Choroid plexus epithelial cell (primary cell): ENCODE measurements at regions not wholly inside any gene's neighbourhood (a gene's known extent, or its start where the extent isn't known, plus 50 kb on each side); places are given as distances from the start of the nearest gene placed in this dataset.

Source experiments
- DNase-seq: peaks from one replicate; pipeline ENCODE4 v3.0.0-alpha.2; 2010; ENCODE audit warnings: low read depth
- H3K4me3 ChIP-seq: 2 replicates; pipeline ENCODE4 v1.5.1; 2011; ENCODE audit warnings: low read depth, mild to moderate bottlenecking, control low read depth, low read length, moderate library complexity
- TF ChIP-seq, protein P1 (sequence below): conservative IDR thresholded peaks from 2 replicates; pipeline ENCODE4 v1.5.1; 2011; ENCODE audit warnings: low read depth, mild to moderate bottlenecking, control low read depth, inconsistent platforms, low read length, moderate library complexity

DNA sequence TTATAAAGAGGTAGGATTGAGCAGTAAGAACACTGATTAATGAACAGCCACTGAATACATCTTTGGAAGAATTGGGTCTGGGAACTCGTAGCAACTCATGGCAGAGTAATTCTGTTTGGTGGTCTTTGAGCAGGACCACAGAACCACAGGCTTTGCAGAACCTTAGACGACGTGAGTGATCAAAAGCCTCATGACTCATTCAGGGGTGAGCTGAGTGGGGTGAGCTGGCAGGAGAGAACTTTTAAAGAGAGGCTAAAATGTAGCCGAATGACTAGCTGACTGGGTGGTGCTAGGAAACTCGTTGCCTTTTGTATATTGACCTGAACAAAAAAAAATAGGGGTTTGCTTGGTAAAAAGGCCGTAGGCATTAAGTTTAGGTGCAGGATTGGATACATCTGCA, 313.8 kb downstream of the TGFB2 start:
- no peak overlapping the region for H3K4me3 ChIP-seq
- TF ChIP-seq, protein P1, sequence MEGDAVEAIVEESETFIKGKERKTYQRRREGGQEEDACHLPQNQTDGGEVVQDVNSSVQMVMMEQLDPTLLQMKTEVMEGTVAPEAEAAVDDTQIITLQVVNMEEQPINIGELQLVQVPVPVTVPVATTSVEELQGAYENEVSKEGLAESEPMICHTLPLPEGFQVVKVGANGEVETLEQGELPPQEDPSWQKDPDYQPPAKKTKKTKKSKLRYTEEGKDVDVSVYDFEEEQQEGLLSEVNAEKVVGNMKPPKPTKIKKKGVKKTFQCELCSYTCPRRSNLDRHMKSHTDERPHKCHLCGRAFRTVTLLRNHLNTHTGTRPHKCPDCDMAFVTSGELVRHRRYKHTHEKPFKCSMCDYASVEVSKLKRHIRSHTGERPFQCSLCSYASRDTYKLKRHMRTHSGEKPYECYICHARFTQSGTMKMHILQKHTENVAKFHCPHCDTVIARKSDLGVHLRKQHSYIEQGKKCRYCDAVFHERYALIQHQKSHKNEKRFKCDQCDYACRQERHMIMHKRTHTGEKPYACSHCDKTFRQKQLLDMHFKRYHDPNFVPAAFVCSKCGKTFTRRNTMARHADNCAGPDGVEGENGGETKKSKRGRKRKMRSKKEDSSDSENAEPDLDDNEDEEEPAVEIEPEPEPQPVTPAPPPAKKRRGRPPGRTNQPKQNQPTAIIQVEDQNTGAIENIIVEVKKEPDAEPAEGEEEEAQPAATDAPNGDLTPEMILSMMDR: no peak
- DNase-seq: peak; percentile 78

DNA sequence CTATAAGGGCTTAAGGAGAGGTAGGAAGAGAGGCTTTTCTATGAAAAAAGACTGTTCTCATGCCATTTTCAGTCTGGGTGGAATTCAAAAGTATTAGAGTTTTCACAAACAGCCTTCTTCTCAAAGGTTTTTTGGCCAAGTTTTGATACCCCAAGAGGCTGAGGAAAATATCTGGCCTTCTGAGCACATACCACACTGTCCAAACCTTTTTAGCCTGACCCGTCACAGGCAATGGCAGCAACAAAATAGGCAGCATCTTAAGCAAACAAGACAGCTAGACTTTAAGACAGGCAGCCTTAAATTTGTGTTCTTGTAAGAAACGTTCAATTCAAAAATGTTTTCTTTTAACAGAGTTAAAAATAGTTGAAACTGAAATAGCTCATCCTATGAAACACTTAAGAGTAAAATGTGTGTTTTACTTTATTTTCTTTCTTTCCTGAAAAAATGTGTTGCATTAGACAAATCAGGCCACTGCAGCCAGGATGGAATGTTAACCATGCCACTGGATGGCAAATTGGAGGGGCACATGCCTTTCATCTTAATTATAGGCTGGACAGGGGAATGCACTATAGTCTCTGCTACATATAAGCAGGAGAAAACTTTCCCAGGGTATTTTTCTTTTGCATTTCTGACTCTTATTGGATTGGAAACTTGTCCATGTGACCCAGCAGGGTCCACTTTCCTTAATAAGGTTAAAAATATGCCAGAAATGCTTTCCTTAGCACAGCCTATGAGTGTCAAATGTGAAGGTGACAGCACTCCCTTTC, 315.0 kb downstream of the TGFB2 start:
- TF ChIP-seq, protein P1: no peak
- DNase-seq: peak; percentile 55
- no peak overlapping the region for H3K4me3 ChIP-seq

- peak; percentile 68 for DNase-seq
- H3K4me3 ChIP-seq: no peak overlapping the region
- TF ChIP-seq, protein P1: no peak
These were observed 315.5 kb downstream of the TGFB2 start for GRCh38 chr1:218660678-218661053.

DNA sequence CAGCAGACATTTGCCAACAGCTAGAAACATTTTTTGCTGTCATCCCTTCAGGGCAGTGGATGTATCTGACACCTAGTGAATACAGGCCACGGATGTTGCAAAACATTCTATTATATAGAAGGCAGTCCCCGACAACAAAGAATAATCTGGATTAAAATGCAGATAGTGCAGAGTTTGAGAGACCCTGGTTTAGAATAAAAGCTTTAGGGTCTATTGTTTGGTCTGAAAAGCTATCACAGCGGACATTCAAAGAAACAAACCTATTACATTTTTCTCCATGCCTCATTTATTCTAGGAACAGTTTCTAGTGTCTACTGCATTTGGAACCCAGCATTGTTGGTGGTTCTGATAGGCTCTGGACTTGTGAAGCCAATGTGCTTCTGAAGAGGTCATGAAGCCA, 316.3 kb downstream of the TGFB2 start:
- no peak for DNase-seq
- no peak overlapping the region for H3K4me3 ChIP-seq
- TF ChIP-seq, protein P1: no peak

GRCh38 chr1:218664385-218665170, 319.4 kb downstream of the TGFB2 start:
- TF ChIP-seq, protein P1: no peak
- peak; percentile 51 for DNase-seq
- H3K4me3 ChIP-seq: no peak overlapping the region

GRCh38 chr1:218665221-218665620, 320.1 kb downstream of the TGFB2 start:
- DNase-seq: peak; percentile 84
- TF ChIP-seq, protein P1: no peak
- H3K4me3 ChIP-seq: no peak overlapping the region
